SJCRH30 (cell line): ENCODE measurements at regions not wholly inside any gene's neighbourhood (a gene's known extent, or its start where the extent isn't known, plus 50 kb on each side); places are given as distances from the start of the nearest gene placed in this dataset.
"Not testable (repeated sequence)": the region's sequence is repeated elsewhere in the genome, so short reads cannot be mapped to it uniquely, and the experiment has no call there.

Experiments used
- DNase-seq, 2 experiments: peaks; one replicate each; pipeline ENCODE4 v3.0.0-alpha.2; 2015 to 2020
- H3K27ac ChIP-seq: fragments of 250-450 bp; sonication (Bioruptor Pico); 2 replicates; pipeline ENCODE4 v1.5.1; 2020; ENCODE audit warnings: mild to moderate bottlenecking, moderate library complexity
- H3K27me3 ChIP-seq: fragments of 250-450 bp; sonication (Bioruptor Pico); 2 replicates; pipeline ENCODE4 v1.5.1; 2020; ENCODE audit warnings: mild to moderate bottlenecking, moderate library complexity
- H3K36me3 ChIP-seq: fragments of 250-450 bp; sonication (Bioruptor Pico); 2 replicates; pipeline ENCODE4 v1.5.1; 2020; ENCODE audit warnings: mild to moderate bottlenecking, moderate library complexity
- H3K4me1 ChIP-seq: fragments of 250-450 bp; sonication (Bioruptor Pico); 2 replicates; pipeline ENCODE4 v1.5.1; 2020; ENCODE audit warnings: mild to moderate bottlenecking, moderate library complexity
- H3K4me3 ChIP-seq: fragments of 250-450 bp; sonication (Bioruptor Pico); 2 replicates; pipeline ENCODE4 v1.5.1; 2020; ENCODE audit warnings: mild to moderate bottlenecking, moderate library complexity
- H3K9me3 ChIP-seq: fragments of 250-450 bp; sonication (Bioruptor Pico); replicated peaks from 2 replicates; pipeline ENCODE4 v1.5.1; 2020; ENCODE audit warnings: mild to moderate bottlenecking, moderate library complexity

GRCh38 chr2:195561116-195561921 is 95.7 kb upstream of the SLC39A10 start:
- H3K36me3 ChIP-seq = no peaks in the 10 kb centered on the region
- no peaks in the 10 kb centered on the region for H3K9me3 ChIP-seq
- H3K4me3 ChIP-seq = no peak overlapping the region
- no peak for DNase-seq
- H3K27me3 ChIP-seq = no peaks in the 10 kb centered on the region
- H3K27ac ChIP-seq = no peak overlapping the region
- peaks cover 7% of the 10 kb centered on the region for H3K4me1 ChIP-seq

GRCh38 chr2:195560209-195560895 is 96.7 kb upstream of the SLC39A10 start:
- Histone ChIP-seq H3K27me3 (no peaks in the 10 kb centered on the region), H3K4me3 (no peak overlapping the region), H3K27ac (no peak overlapping the region), H3K9me3 (no peaks in the 10 kb centered on the region), H3K36me3 (no peaks in the 10 kb centered on the region), H3K4me1 (peaks cover 7% of the 10 kb centered on the region)
- no peak for DNase-seq

- Histone ChIP-seq H3K4me3 (no peak overlapping the region), H3K36me3 (no peaks in the 10 kb centered on the region), H3K9me3 (no peaks in the 10 kb centered on the region), H3K4me1 (peaks cover 7% of the 10 kb centered on the region), H3K27me3 (no peaks in the 10 kb centered on the region), H3K27ac (no peak overlapping the region)
- peak; percentile 50 to 72 for DNase-seq
Measured at GRCh38 chr2:195559431-195559914, 97.6 kb upstream of the SLC39A10 start.

- DNase-seq = no peak
- H3K27me3 ChIP-seq = no peaks in the 10 kb centered on the region
- no peaks in the 10 kb centered on the region for H3K36me3 ChIP-seq
- H3K4me1 ChIP-seq = peaks cover 7% of the 10 kb centered on the region
- no peaks in the 10 kb centered on the region for H3K9me3 ChIP-seq
- H3K4me3 ChIP-seq = no peak overlapping the region
- no peak overlapping the region for H3K27ac ChIP-seq
Measured at GRCh38 chr2:195555971-195556370, 101.1 kb upstream of the SLC39A10 start.

DNA sequence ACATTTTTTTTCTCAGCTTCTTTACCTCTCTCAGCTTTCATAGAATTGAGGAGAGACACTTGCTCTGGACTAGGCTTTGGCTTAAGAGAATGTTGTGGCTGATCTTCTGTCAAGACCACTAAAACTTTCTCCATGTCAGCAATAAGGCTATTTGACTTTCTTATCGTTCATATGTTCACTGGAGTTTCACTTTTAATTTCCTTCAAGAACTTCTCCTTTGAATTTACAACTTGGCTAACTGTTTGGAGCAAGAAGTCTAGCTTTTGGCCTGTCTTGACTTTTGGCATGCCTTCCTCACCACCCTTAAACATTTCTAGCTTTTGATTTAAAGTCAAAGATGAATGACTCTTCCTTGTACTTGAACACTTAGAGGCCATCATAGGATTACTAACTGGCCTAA is 104.4 kb upstream of the SLC39A10 start:
- Histone ChIP-seq H3K27me3 (no peaks in the 10 kb centered on the region; the same call in 1 of the 2 replicates), H3K27ac (no peak overlapping the region), H3K4me3 (no peak overlapping the region), H3K4me1 (no peaks in the 10 kb centered on the region), H3K36me3 (no peaks in the 10 kb centered on the region), H3K9me3 (no peaks in the 10 kb centered on the region; the same call in 1 of the 2 replicates)
- no peak for DNase-seq

GRCh38 chr2:195548198-195548940 is 108.7 kb upstream of the SLC39A10 start:
- Histone ChIP-seq H3K27me3 (no peaks in the 10 kb centered on the region; the same call in 1 of the 2 replicates), H3K4me3 (no peak overlapping the region), H3K27ac (no peak overlapping the region), H3K9me3 (no peaks in the 10 kb centered on the region; the same call in 1 of the 2 replicates), H3K36me3 (no peaks in the 10 kb centered on the region), H3K4me1 (no peaks in the 10 kb centered on the region)
- DNase-seq = no peak

- H3K27me3 ChIP-seq, H3K4me1 ChIP-seq, H3K9me3 ChIP-seq, H3K36me3 ChIP-seq, H3K4me3 ChIP-seq, H3K27ac ChIP-seq, DNase-seq: not testable (repeated sequence)
Measured at GRCh38 chr2:195547268-195547840, 109.7 kb upstream of the SLC39A10 start.

- Histone ChIP-seq H3K36me3 (no peaks in the 10 kb centered on the region), H3K9me3 (no peaks in the 10 kb centered on the region; the same call in 1 of the 2 replicates), H3K4me1 (no peaks in the 10 kb centered on the region), H3K27ac (no peak overlapping the region), H3K4me3 (no peak overlapping the region), H3K27me3 (no peaks in the 10 kb centered on the region; the same call in 1 of the 2 replicates)
- DNase-seq = no peak
Measured at GRCh38 chr2:195545811-195546210, 111.2 kb upstream of the SLC39A10 start.

- no peaks in the 10 kb centered on the region for H3K36me3 ChIP-seq
- no peaks in the 10 kb centered on the region for H3K4me1 ChIP-seq
- DNase-seq = no peak
- H3K27me3 ChIP-seq = no peaks in the 10 kb centered on the region
- H3K9me3 ChIP-seq = no peaks in the 10 kb centered on the region; the same call in 1 of the 2 replicates
- H3K27ac ChIP-seq = no peak overlapping the region
- H3K4me3 ChIP-seq = no peak overlapping the region
Measured at GRCh38 chr2:195543902-195544894, 112.8 kb upstream of the SLC39A10 start.

GRCh38 chr2:195543063-195543462 is 114.0 kb upstream of the SLC39A10 start:
- no peak for DNase-seq
- no peaks in the 10 kb centered on the region for H3K4me1 ChIP-seq
- H3K36me3 ChIP-seq = no peaks in the 10 kb centered on the region
- no peak overlapping the region for H3K4me3 ChIP-seq
- H3K9me3 ChIP-seq = no peaks in the 10 kb centered on the region; the same call in 1 of the 2 replicates
- no peaks in the 10 kb centered on the region for H3K27me3 ChIP-seq
- no peak overlapping the region for H3K27ac ChIP-seq

- Histone ChIP-seq H3K27ac (no peak overlapping the region), H3K4me3 (no peak overlapping the region), H3K36me3 (no peaks in the 10 kb centered on the region), H3K27me3 (no peaks in the 10 kb centered on the region), H3K9me3 (no peaks in the 10 kb centered on the region), H3K4me1 (no peaks in the 10 kb centered on the region)
- no peak for DNase-seq
Measured at GRCh38 chr2:195542067-195542466, 115.0 kb upstream of the SLC39A10 start.

DNA sequence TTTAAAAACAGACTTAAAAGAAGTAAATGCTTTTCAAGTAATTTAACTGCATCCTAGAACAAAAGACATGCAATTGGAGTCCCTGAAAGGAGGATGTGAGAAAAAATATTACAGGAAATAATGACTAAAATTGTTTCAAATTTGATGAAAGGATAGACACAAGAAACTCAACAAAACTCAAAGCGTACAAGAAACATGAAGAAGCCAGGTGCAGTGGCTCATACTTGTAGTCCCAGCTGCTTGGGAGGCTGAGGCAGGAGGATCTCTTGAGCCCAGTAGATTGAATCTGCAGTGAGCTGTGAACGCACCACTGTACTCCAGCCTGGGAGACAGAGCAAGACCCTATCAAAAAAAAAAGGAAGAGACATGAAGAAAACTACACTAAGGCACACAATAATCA is 118.1 kb upstream of the SLC39A10 start:
- H3K36me3 ChIP-seq = no peaks in the 10 kb centered on the region
- DNase-seq = no peak
- no peak overlapping the region for H3K27ac ChIP-seq
- H3K27me3 ChIP-seq = no peaks in the 10 kb centered on the region
- no peaks in the 10 kb centered on the region for H3K4me1 ChIP-seq
- H3K4me3 ChIP-seq = no peak overlapping the region
- no peaks in the 10 kb centered on the region for H3K9me3 ChIP-seq

GRCh38 chr2:195537811-195538210 is 119.2 kb upstream of the SLC39A10 start:
- H3K27ac ChIP-seq = no peak overlapping the region
- H3K36me3 ChIP-seq = no peaks in the 10 kb centered on the region
- H3K9me3 ChIP-seq = no peaks in the 10 kb centered on the region
- H3K27me3 ChIP-seq = no peaks in the 10 kb centered on the region
- no peak overlapping the region for H3K4me3 ChIP-seq
- no peaks in the 10 kb centered on the region for H3K4me1 ChIP-seq
- DNase-seq = no peak

DNA sequence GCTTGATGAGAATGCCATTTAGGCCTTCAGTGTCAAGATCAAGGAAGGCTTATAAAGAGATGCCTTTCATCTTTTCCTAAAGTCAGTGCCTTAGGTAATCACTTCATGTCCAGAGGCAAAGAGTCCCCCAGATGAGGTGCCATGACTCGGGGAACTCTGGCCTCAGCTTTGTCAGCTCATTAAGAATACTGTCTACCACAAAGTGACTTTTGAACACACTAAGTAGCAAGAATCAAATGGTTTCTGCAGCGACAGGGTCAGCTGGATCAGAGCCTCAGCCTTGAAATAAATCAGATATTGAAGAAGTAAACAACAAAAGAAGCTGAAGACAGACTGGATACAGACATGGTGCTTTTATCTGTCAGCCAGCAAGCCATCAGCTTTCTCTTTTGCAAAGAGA is 120.1 kb upstream of the SLC39A10 start:
- no peak overlapping the region for H3K27ac ChIP-seq

More for the DNA sequence above, 120.1 kb upstream of the SLC39A10 start:
- Histone ChIP-seq H3K27me3 (no peaks in the 10 kb centered on the region), H3K36me3 (no peaks in the 10 kb centered on the region), H3K4me3 (no peak overlapping the region), H3K4me1 (no peaks in the 10 kb centered on the region), H3K9me3 (no peaks in the 10 kb centered on the region)
- no peak for DNase-seq
